Parathyroid adenoma (tissue), 2 donors: ENCODE measurements at regions not wholly inside any gene's neighbourhood (a gene's known extent, or its start where the extent isn't known, plus 50 kb on each side); places are given as distances from the start of the nearest gene placed in this dataset.

ENCODE experiments used
- H2AFZ ChIP-seq: fragments of 300-600 bp; sonication (generic); one replicate; pipeline ENCODE4 v1.7.0; 2017; ENCODE audit warnings: antibody characterized with exemption, mild to moderate bottlenecking
- H3K27ac ChIP-seq: fragments of 300-600 bp; sonication (generic); one replicate; pipeline ENCODE4 v1.7.0; 2017
- H3K27me3 ChIP-seq: fragments of 300-600 bp; sonication (generic); one replicate; pipeline ENCODE4 v1.7.0; 2017; ENCODE audit warnings: low read length; ENCODE audit not compliant: control insufficient read depth, insufficient read depth
- H3K36me3 ChIP-seq: fragments of 300-600 bp; sonication (generic); one replicate; pipeline ENCODE4 v1.7.0; 2017; ENCODE audit warnings: low read length; ENCODE audit not compliant: control insufficient read depth, insufficient read depth
- H3K4me1 ChIP-seq: fragments of 300-600 bp; sonication (generic); one replicate; pipeline ENCODE4 v1.7.0; 2017; ENCODE audit warnings: control low read depth
- H3K4me2 ChIP-seq: fragments of 300-600 bp; sonication (generic); one replicate; pipeline ENCODE4 v1.7.0; 2017; ENCODE audit warnings: low read length
- H3K4me3 ChIP-seq: fragments of 300-600 bp; sonication (generic); one replicate; pipeline ENCODE4 v1.7.0; 2017; ENCODE audit warnings: low read depth, low read length
- H3K79me2 ChIP-seq: fragments of 300-600 bp; sonication (generic); one replicate; pipeline ENCODE4 v1.7.0; 2017; ENCODE audit warnings: control low read depth
- H3K9ac ChIP-seq: fragments of 300-600 bp; sonication (generic); one replicate; pipeline ENCODE4 v1.7.0; 2017; ENCODE audit warnings: mild to moderate bottlenecking
- H3K9me3 ChIP-seq: fragments of 300-600 bp; sonication (generic); one replicate; pipeline ENCODE4 v1.7.0; 2017; ENCODE audit warnings: low read length; ENCODE audit not compliant: control insufficient read depth
- TF ChIP-seq, protein P1 (sequence below): fragments of 300-600 bp; sonication (generic); IDR thresholded peaks from one replicate; pipeline ENCODE4 v1.7.0; 2017; ENCODE audit warnings: antibody characterized with exemption, mild to moderate bottlenecking
- donor health status: primary hyperparathyroidism.

DNA sequence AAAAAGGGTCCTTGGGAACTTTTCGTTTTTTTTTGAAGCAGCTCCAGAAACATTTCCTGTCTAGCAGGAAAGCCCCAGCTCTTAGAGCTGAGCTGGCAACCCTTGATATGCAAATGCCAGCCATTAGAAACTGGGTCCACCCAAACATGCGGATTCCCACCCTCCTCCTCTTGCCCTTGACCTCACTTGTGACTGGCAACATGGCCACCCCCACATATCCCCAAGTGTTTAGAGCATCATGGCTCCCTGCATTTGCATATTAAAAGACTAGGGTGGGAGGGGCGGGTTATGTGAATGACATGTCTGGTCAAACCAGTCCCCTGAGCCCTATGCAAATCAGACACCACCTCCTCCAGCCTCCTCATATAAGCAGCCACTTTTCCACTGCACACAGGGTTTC is 671.1 kb downstream of the FAT4 start:
- Histone ChIP-seq H2AFZ (no peak overlapping the region), H3K27me3 (no peaks in the 10 kb centered on the region), H3K4me1 (no peaks in the 10 kb centered on the region), H3K79me2 (no peaks in the 10 kb centered on the region), H3K4me2 (no peak overlapping the region), H3K9me3 (no peaks in the 10 kb centered on the region), H3K27ac (no peak overlapping the region), H3K4me3 (no peak overlapping the region), H3K9ac (no peak overlapping the region), H3K36me3 (no peaks in the 10 kb centered on the region)
- TF ChIP-seq, protein P1, sequence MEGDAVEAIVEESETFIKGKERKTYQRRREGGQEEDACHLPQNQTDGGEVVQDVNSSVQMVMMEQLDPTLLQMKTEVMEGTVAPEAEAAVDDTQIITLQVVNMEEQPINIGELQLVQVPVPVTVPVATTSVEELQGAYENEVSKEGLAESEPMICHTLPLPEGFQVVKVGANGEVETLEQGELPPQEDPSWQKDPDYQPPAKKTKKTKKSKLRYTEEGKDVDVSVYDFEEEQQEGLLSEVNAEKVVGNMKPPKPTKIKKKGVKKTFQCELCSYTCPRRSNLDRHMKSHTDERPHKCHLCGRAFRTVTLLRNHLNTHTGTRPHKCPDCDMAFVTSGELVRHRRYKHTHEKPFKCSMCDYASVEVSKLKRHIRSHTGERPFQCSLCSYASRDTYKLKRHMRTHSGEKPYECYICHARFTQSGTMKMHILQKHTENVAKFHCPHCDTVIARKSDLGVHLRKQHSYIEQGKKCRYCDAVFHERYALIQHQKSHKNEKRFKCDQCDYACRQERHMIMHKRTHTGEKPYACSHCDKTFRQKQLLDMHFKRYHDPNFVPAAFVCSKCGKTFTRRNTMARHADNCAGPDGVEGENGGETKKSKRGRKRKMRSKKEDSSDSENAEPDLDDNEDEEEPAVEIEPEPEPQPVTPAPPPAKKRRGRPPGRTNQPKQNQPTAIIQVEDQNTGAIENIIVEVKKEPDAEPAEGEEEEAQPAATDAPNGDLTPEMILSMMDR, result no peak

DNA sequence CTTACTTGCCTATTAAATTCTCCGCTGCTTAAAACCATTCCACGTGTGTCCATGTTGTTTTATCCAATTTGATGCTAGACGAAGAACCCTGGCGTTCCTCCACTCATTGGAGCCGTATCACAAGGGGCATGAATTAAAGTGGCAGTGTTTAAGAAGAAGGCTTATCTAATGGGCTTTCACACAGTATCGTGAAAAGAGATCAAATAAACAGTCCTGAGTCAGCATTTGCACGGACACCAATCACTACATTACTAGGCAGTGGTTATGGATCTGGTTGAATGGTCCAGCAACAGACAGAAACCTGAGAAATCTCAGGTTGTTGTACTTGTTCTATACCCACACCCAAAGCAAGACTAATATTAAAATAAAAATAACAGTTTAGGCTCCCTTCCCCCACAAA is 671.6 kb downstream of the FAT4 start:
- Histone ChIP-seq H3K9me3 (no peaks in the 10 kb centered on the region), H3K27ac (no peak overlapping the region), H3K36me3 (no peaks in the 10 kb centered on the region), H3K27me3 (no peaks in the 10 kb centered on the region), H3K4me3 (no peak overlapping the region), H3K4me1 (no peaks in the 10 kb centered on the region), H2AFZ (no peak overlapping the region), H3K9ac (no peak overlapping the region), H3K4me2 (no peak overlapping the region), H3K79me2 (no peaks in the 10 kb centered on the region)
- TF ChIP-seq, protein P1, result no peak

DNA sequence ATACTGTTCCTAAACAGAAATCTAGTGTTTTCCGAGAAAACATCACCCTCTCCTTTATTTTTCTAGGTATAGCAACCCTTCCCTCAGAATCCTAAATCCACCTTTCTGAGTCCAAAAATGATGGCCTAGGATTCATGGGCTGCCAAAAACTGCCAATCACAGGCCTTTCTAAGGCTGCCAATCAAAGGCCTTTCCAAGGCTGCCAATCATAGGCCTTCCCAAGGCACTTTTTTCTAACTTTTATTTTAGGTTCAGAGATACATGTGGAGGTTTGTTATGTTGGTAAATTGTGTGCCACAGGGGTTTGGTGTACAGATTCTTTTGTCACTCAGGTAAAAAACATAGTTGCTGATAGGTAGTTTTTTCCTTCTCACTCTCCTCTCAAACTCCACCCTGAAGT is 673.7 kb downstream of the FAT4 start:
- no peaks in the 10 kb centered on the region for H3K36me3 ChIP-seq
- H3K9me3 ChIP-seq, result no peaks in the 10 kb centered on the region
- H3K4me1 ChIP-seq, result no peaks in the 10 kb centered on the region
- no peaks in the 10 kb centered on the region for H3K79me2 ChIP-seq
- H2AFZ ChIP-seq, result no peak overlapping the region
- TF ChIP-seq, protein P1, result no peak
- no peak overlapping the region for H3K27ac ChIP-seq
- H3K9ac ChIP-seq, result no peak overlapping the region
- H3K27me3 ChIP-seq, result no peaks in the 10 kb centered on the region
- no peak overlapping the region for H3K4me3 ChIP-seq
- no peak overlapping the region for H3K4me2 ChIP-seq

DNA sequence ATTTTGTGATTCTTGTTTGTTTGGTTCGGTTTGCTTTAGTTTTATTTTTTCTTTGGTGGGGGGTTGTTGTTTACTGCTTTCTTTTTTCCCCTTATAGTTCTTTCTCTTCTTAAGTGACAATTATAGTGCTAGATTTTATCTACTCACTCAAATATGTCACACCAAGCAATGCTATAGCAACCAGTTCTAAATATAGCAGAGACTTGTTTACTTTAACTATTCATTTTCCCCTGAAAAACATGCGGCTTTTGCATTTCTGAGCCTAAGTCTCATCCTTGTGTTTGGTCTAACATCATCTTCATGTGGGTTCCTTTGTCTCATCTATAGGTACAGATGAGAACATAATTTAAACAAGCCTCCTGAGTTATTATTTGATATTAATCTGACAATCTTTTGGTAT is 676.6 kb downstream of the FAT4 start:
- peak overlapping the region; percentile 34 for H3K4me2 ChIP-seq
- TF ChIP-seq, protein P1, result no peak
- no peaks in the 10 kb centered on the region for H3K79me2 ChIP-seq
- no peaks in the 10 kb centered on the region for H3K36me3 ChIP-seq
- no peak overlapping the region for H3K9ac ChIP-seq
- H2AFZ ChIP-seq, result no peak overlapping the region
- no peaks in the 10 kb centered on the region for H3K4me1 ChIP-seq
- no peaks in the 10 kb centered on the region for H3K27me3 ChIP-seq
- H3K9me3 ChIP-seq, result no peaks in the 10 kb centered on the region
- no peak overlapping the region for H3K27ac ChIP-seq
- H3K4me3 ChIP-seq, result peak overlapping the region; percentile 7

DNA sequence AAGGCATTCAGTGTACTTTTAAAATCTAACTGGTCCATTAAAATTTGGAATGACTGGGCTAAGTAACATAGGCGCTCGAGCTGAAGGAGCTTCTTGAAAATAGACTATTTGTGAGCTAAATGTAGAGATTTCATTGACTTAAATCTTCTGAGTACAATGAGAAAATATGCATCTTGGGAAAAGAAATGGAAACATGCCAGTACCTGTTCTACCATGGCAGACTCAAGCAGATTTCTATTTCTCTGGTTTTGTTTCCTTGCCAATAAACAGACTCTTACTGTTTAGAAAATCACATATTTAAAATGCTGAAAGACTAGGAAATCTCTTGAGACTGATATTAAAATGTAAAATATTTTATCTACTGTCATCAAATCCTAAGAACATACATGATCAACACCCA is 678.1 kb downstream of the FAT4 start:
- H3K27me3 ChIP-seq, result no peaks in the 10 kb centered on the region
- TF ChIP-seq, protein P1, result no peak
- H3K79me2 ChIP-seq, result no peaks in the 10 kb centered on the region
- H3K4me3 ChIP-seq, result no peak overlapping the region
- H3K9me3 ChIP-seq, result no peaks in the 10 kb centered on the region
- H2AFZ ChIP-seq, result no peak overlapping the region
- no peak overlapping the region for H3K4me2 ChIP-seq
- no peak overlapping the region for H3K9ac ChIP-seq
- H3K27ac ChIP-seq, result no peak overlapping the region
- no peaks in the 10 kb centered on the region for H3K4me1 ChIP-seq
- no peaks in the 10 kb centered on the region for H3K36me3 ChIP-seq
